Lung (tissue), 11 donors: ENCODE measurements at regions not wholly inside any gene's neighbourhood (a gene's known extent, or its start where the extent isn't known, plus 50 kb on each side); places are given as distances from the start of the nearest gene placed in this dataset.

Source experiments
- ATAC-seq: fragments of 200-7000 bp; cut with Tn5 transposase; one replicate; pipeline ENCODE4 v1.9.1; 2020; ENCODE audit warnings: moderate number of reproducible peaks; ENCODE audit not compliant: insufficient read depth, low FRiP score
- DNase-seq, 3 donors: peaks; one replicate each; pipeline ENCODE4 v3.0.0-alpha.2; 2013 to 2017
- H3K27ac ChIP-seq, 2 donors: one replicate each; pipeline ENCODE4 v1.5.1; 2013; ENCODE audit warnings: mild to moderate bottlenecking in 2 of 2, moderate library complexity in 2 of 2, control low read depth in 1 of 2, inconsistent platforms in 1 of 2, low read depth in 1 of 2, low read length in 1 of 2
- H3K27me3 ChIP-seq, 3 donors: one replicate each; pipeline ENCODE4 v1.5.1; 2013; ENCODE audit warnings: low read length in 2 of 3; ENCODE audit not compliant: control insufficient read depth in 3 of 3, insufficient read depth in 3 of 3
- H3K36me3 ChIP-seq, 4 donors: one replicate each; pipeline ENCODE4 v1.5.1; 2013; ENCODE audit warnings: low read length in 4 of 4, mild to moderate bottlenecking in 1 of 4, moderate library complexity in 1 of 4; ENCODE audit not compliant: control insufficient read depth in 4 of 4, insufficient read depth in 4 of 4
- H3K4me1 ChIP-seq, 5 donors: one replicate each; pipeline ENCODE4 v1.5.1; 2013; ENCODE audit warnings: low read length in 5 of 5, mild to moderate bottlenecking in 2 of 5, moderate library complexity in 1 of 5; ENCODE audit not compliant: control insufficient read depth in 5 of 5, insufficient read depth in 5 of 5
- H3K4me3 ChIP-seq: one replicate; pipeline ENCODE4 v1.5.1; 2013; ENCODE audit warnings: mild to moderate bottlenecking, control low read depth, moderate library complexity
- H3K9ac ChIP-seq, 2 donors: one replicate each; pipeline ENCODE4 v1.5.1; 2013; ENCODE audit warnings: low read length in 2 of 2, control low read depth in 1 of 2; ENCODE audit not compliant: insufficient read depth in 1 of 2
- H3K9me3 ChIP-seq, 4 donors: one replicate each; pipeline ENCODE4 v1.5.1; 2013; ENCODE audit warnings: low read length in 3 of 4, mild to moderate bottlenecking in 1 of 4, moderate library complexity in 1 of 4; ENCODE audit not compliant: control insufficient read depth in 4 of 4, insufficient read depth in 3 of 4
- CTCF ChIP-seq: IDR thresholded peaks from 2 replicates; pipeline ENCODE4 v1.5.1; 2012; ENCODE audit warnings: mild to moderate bottlenecking; ENCODE audit errors: control extremely low read depth, extremely low read depth
- WGBS, 2 donors: extraction: QIAGEN DNeasy Blood & Tissue Kit; methylation state at CpG; one replicate each; pipeline ENCODE4 v1.1.7; 2013; 5-methylcytosine and 5-hydroxymethylcytosine counted together
- donor health status: control.
- donor health status: control.
- donor health status: Bipolar disorder and iron deficiency.
- donor health status: healthy.
- donor health status: DM: yes; HTN: yes; CAD: no.

- WGBS, 2 donors = 59 to 75% methylated on average over 2 of the region's 2 CpGs
- TF ChIP-seq CTCF = no peak
These were observed 378.6 kb upstream of the C16orf82 start for GRCh38 chr16:26688105-26688504.

GRCh38 chr16:26688699-26689098, 378.0 kb upstream of the C16orf82 start:
- WGBS, 2 donors = 64 to 78% methylated on average over 7 of the region's 7 CpGs
- no peak for ATAC-seq
- DNase-seq = no peak
- H3K36me3 ChIP-seq = no peaks in the 10 kb centered on the region
- TF ChIP-seq CTCF = no peak
- H3K4me1 ChIP-seq = no peaks in the 10 kb centered on the region
- H3K9ac ChIP-seq = no peak overlapping the region
- no peak overlapping the region for H3K4me3 ChIP-seq
- H3K9me3 ChIP-seq = peaks cover 0 to 8% (median 0%) of the 10 kb centered on the region in 4 donors
- no peak overlapping the region for H3K27ac ChIP-seq
- no peaks in the 10 kb centered on the region for H3K27me3 ChIP-seq

More at GRCh38 chr16:26688105-26688504, 378.6 kb upstream of the C16orf82 start:
- H3K27me3 ChIP-seq = no peaks in the 10 kb centered on the region
- H3K4me3 ChIP-seq = no peak overlapping the region
- H3K9ac ChIP-seq = no peak overlapping the region
- ATAC-seq (no peak), DNase-seq (no peak)
- H3K9me3 ChIP-seq = peaks cover 0 to 8% (median 0%) of the 10 kb centered on the region in 4 donors
- H3K4me1 ChIP-seq = no peaks in the 10 kb centered on the region
- no peak overlapping the region for H3K27ac ChIP-seq
- H3K36me3 ChIP-seq = no peaks in the 10 kb centered on the region

GRCh38 chr16:26692658-26693057, 374.1 kb upstream of the C16orf82 start:
- Histone ChIP-seq H3K36me3 (no peaks in the 10 kb centered on the region), H3K4me3 (no peak overlapping the region), H3K9ac (no peak overlapping the region), H3K9me3 (peaks cover 0 to 10% (median 0%) of the 10 kb centered on the region in 4 donors), H3K4me1 (no peaks in the 10 kb centered on the region), H3K27ac (no peak overlapping the region), H3K27me3 (no peaks in the 10 kb centered on the region)
- WGBS, 2 donors = 68 to 89% methylated on average over 1 of the region's 1 CpG
- DNase-seq (no peak), ATAC-seq (no peak)
- TF ChIP-seq CTCF = no peak

- Histone ChIP-seq H3K4me3 (no peak overlapping the region), H3K27ac (no peak overlapping the region), H3K36me3 (no peaks in the 10 kb centered on the region), H3K27me3 (no peaks in the 10 kb centered on the region), H3K9ac (no peak overlapping the region), H3K4me1 (no peaks in the 10 kb centered on the region), H3K9me3 (peaks cover 0 to 11% (median 4%) of the 10 kb centered on the region in 4 donors)
- peak in 2 of 3 donors; percentile 1 for DNase-seq
- TF ChIP-seq CTCF = no peak
- no peak for ATAC-seq
- 65 to 90% methylated on average over 2 of the region's 2 CpGs for WGBS, 2 donors
These were observed 368.9 kb upstream of the C16orf82 start for GRCh38 chr16:26697807-26698206.
